Esophagus (tissue), 2 donors: ENCODE measurements at regions not wholly inside any gene's neighbourhood (a gene's known extent, or its start where the extent isn't known, plus 50 kb on each side); places are given as distances from the start of the nearest gene placed in this dataset.
"Not testable (repeated sequence)": the region's sequence is repeated elsewhere in the genome, so short reads cannot be mapped to it uniquely, and the experiment has no call there.

ENCODE experiments used
- H3K27ac ChIP-seq, 2 donors: one replicate each; pipeline ENCODE4 v1.5.1; 2013; ENCODE audit warnings: low read depth in 2 of 2, mild to moderate bottlenecking in 2 of 2, inconsistent platforms in 1 of 2, low read length in 1 of 2, moderate library complexity in 1 of 2
- H3K27me3 ChIP-seq, 2 donors: one replicate each; pipeline ENCODE4 v1.6.1; 2013; ENCODE audit warnings: low read length in 2 of 2, control low read depth in 1 of 2, mild to moderate bottlenecking in 1 of 2; ENCODE audit not compliant: insufficient read depth in 2 of 2, control insufficient read depth in 1 of 2
- H3K36me3 ChIP-seq, 2 donors: one replicate each; pipeline ENCODE4 v1.6.1; 2013; ENCODE audit warnings: low read length in 1 of 2; ENCODE audit not compliant: control insufficient read depth in 2 of 2, insufficient read depth in 2 of 2
- H3K4me1 ChIP-seq, 2 donors: one replicate each; pipeline ENCODE4 v1.6.1; 2013; ENCODE audit warnings: low read length in 1 of 2; ENCODE audit not compliant: control insufficient read depth in 2 of 2, insufficient read depth in 2 of 2
- H3K4me3 ChIP-seq, 2 donors: one replicate each; pipeline ENCODE4 v1.5.1; 2013; ENCODE audit warnings: low read length in 2 of 2, mild to moderate bottlenecking in 2 of 2, low read depth in 1 of 2, moderate library complexity in 1 of 2
- H3K9me3 ChIP-seq, 2 donors: one replicate each; pipeline ENCODE4 v1.6.1; 2013; ENCODE audit warnings: mild to moderate bottlenecking in 2 of 2, low read depth in 1 of 2, low read length in 1 of 2, moderate library complexity in 1 of 2; ENCODE audit not compliant: control insufficient read depth in 2 of 2, insufficient read depth in 1 of 2
- WGBS, 2 donors: extraction: QIAGEN DNeasy Blood & Tissue Kit; methylation state at CpG; one replicate each; pipeline ENCODE4 v1.1.7; 2013; 5-methylcytosine and 5-hydroxymethylcytosine counted together
- donor health status: healthy with polysubstance abuse.
- donor health status: Bipolar disorder and iron deficiency.

DNA sequence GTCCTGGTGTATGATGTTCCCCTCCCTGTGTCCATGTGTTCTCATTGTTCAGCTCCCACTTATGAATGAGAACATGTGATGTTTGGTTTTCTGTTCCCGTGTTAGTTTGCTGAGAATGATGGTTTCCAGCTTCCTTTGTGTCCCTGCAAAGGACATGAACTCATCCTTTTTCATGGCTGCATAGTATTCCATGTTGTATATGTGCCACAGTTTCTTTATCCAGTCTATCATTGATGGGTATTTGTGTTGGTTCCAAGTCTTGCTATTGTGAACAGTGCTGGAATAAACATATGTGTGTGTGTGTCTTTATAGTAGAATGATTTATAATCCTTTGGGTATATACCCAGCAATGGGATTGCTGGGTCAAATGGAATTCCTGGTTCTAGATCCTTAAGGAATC, 1427.3 kb upstream of the SLC10A2 start:
- H3K36me3 ChIP-seq, H3K4me3 ChIP-seq, H3K9me3 ChIP-seq, H3K4me1 ChIP-seq, H3K27ac ChIP-seq, H3K27me3 ChIP-seq: not testable (repeated sequence)
- WGBS, 2 donors: 71 to 75% methylated on average over 1 of the region's 1 CpG

DNA sequence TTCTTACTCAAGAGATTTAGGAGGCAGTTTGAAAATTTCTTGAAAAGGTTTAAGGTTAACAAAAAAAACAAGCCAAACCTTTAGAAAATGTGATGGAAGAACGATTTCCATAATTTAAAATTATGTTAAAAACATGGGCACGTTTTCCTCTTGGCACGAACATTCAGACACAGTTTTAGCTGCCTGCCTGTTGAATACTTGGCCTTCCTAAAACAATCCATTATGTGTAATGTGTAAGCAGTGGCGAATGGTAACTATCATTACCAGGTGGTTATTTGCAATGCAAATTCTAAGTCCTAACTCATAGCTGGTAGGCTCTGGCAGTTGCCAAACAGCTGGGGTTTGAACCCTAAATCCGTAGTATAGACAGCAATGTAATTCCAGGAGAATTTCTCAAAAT, 1425.7 kb upstream of the SLC10A2 start:
- no peaks in the 10 kb centered on the region for H3K9me3 ChIP-seq
- H3K4me3 ChIP-seq: no peak overlapping the region
- H3K27me3 ChIP-seq: no peaks in the 10 kb centered on the region
- H3K4me1 ChIP-seq: no peaks in the 10 kb centered on the region
- WGBS, 2 donors: 69 to 76% methylated on average over 5 of the region's 5 CpGs
- H3K36me3 ChIP-seq: no peaks in the 10 kb centered on the region
- H3K27ac ChIP-seq: no peak overlapping the region

- Histone ChIP-seq H3K36me3 (no peaks in the 10 kb centered on the region), H3K4me1 (no peaks in the 10 kb centered on the region), H3K9me3 (peaks cover 5 to 7% of the 10 kb centered on the region in 2 donors), H3K27ac (no peak overlapping the region), H3K4me3 (no peak overlapping the region), H3K27me3 (no peaks in the 10 kb centered on the region)
- 46 to 50% methylated on average over 1 of the region's 1 CpG for WGBS, 2 donors
Measured at GRCh38 chr13:104487006-104487405, 1420.8 kb upstream of the SLC10A2 start.

DNA sequence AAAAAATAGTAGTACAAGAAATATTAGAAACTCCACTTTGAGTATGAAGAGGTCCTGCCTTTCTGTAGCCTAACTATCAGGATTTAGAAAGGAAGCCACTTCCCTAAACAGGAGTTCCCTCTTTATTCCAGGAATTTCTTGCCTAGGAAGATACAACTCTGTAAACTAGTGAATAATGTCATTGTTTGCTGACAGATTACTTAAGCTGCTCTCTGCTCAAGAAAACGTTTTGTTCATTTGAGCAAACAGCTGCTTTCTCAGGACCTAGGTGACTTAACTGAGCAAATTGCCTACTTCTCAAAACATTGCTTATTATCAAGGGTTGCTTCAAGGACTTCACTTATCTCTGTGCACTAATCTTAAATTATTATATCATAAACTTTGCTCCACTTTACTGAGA, 1419.4 kb upstream of the SLC10A2 start:
- WGBS, 2 donors: 8 to 11% methylated on average over 1 of the region's 1 CpG
- H3K4me1 ChIP-seq: no peaks in the 10 kb centered on the region
- H3K9me3 ChIP-seq: peaks cover 5 to 7% of the 10 kb centered on the region in 2 donors
- no peaks in the 10 kb centered on the region for H3K36me3 ChIP-seq
- no peak overlapping the region for H3K27ac ChIP-seq
- H3K4me3 ChIP-seq: no peak overlapping the region
- no peaks in the 10 kb centered on the region for H3K27me3 ChIP-seq

- H3K4me3 ChIP-seq: no peak overlapping the region
- H3K4me1 ChIP-seq: no peaks in the 10 kb centered on the region
- H3K27ac ChIP-seq: no peak overlapping the region
- no peaks in the 10 kb centered on the region for H3K36me3 ChIP-seq
- WGBS, 2 donors: 93 to 95% methylated on average over 10 of the region's 10 CpGs
- H3K27me3 ChIP-seq: no peaks in the 10 kb centered on the region
- peaks cover 5 to 7% of the 10 kb centered on the region in 2 donors for H3K9me3 ChIP-seq
Measured at GRCh38 chr13:104483631-104484030, 1417.4 kb upstream of the SLC10A2 start.

DNA sequence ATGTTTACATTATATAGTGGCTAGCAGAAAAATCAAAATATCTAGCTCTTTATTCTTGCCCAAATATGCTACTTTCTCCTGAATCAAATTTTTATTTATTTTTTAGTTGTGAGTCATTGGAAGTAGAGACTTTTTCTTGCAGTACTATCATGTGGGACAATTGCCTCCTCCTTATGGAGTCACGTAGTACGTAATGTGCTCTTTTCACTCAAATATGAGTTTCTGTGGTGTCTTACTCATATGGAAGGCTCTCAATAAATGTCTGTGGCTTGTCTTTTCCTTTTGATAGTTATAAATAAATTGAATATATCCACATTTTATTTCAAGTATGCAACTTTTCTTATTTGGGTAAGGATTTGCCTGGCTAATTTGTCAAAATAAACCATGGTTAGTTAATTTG, 1411.0 kb upstream of the SLC10A2 start:
- Histone ChIP-seq H3K4me3 (no peak overlapping the region), H3K27me3 (no peaks in the 10 kb centered on the region), H3K4me1 (no peaks in the 10 kb centered on the region), H3K9me3 (no peaks in the 10 kb centered on the region), H3K36me3 (no peaks in the 10 kb centered on the region), H3K27ac (no peak overlapping the region)
- WGBS, 2 donors: 92 to 97% methylated on average over 2 of the region's 2 CpGs

- Histone ChIP-seq H3K27me3 (no peaks in the 10 kb centered on the region), H3K9me3 (no peaks in the 10 kb centered on the region), H3K36me3 (no peaks in the 10 kb centered on the region), H3K4me1 (no peaks in the 10 kb centered on the region), H3K27ac (no peak overlapping the region), H3K4me3 (no peak overlapping the region)
Measured at GRCh38 chr13:104473936-104474335, 1407.7 kb upstream of the SLC10A2 start.

- Histone ChIP-seq H3K9me3 (peaks cover 2% of the 10 kb centered on the region in 2 donors), H3K27ac (no peak overlapping the region), H3K4me1 (no peaks in the 10 kb centered on the region), H3K27me3 (no peaks in the 10 kb centered on the region), H3K36me3 (no peaks in the 10 kb centered on the region), H3K4me3 (no peak overlapping the region)
Measured at GRCh38 chr13:104466016-104466415, 1399.8 kb upstream of the SLC10A2 start.

DNA sequence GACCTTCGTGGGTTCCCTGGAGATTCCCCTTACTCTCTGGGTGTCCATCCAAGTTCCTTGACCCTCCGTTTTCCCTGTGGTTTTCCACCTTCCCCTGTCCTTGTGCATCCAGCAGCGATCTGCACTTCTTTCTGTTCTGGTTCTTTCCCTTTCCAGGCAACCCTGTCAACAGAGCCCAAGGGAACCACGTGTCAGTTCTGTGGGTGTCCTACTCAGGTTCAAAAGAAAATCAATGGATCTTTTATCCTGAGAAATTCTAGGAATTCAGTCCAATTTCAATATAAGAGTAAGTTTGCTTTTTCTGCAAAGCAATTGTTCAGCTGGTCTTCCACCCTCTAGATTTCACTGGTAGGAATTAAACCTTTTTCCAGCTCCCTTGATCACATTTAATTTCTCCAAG, 1394.8 kb upstream of the SLC10A2 start:
- no peaks in the 10 kb centered on the region for H3K27me3 ChIP-seq
- 65 to 69% methylated on average over 4 of the region's 4 CpGs for WGBS, 2 donors
- H3K4me1 ChIP-seq: no peaks in the 10 kb centered on the region
- H3K27ac ChIP-seq: no peak overlapping the region
- no peak overlapping the region for H3K4me3 ChIP-seq
- H3K9me3 ChIP-seq: peaks cover 2% of the 10 kb centered on the region in 2 donors
- H3K36me3 ChIP-seq: no peaks in the 10 kb centered on the region

- Histone ChIP-seq H3K9me3 (peaks cover 2% of the 10 kb centered on the region in 2 donors), H3K4me1 (no peaks in the 10 kb centered on the region), H3K27me3 (no peaks in the 10 kb centered on the region), H3K27ac (no peak overlapping the region), H3K36me3 (no peaks in the 10 kb centered on the region), H3K4me3 (no peak overlapping the region)
- WGBS, 2 donors: 71 to 72% methylated on average over 2 of the region's 2 CpGs
Measured at GRCh38 chr13:104460554-104460953, 1394.3 kb upstream of the SLC10A2 start.
